ENCODE measurements at regions not wholly inside any gene's neighbourhood (a gene's known extent, or its start where the extent isn't known, plus 50 kb on each side); places are given as distances from the start of the nearest gene placed in this dataset.

DNA sequence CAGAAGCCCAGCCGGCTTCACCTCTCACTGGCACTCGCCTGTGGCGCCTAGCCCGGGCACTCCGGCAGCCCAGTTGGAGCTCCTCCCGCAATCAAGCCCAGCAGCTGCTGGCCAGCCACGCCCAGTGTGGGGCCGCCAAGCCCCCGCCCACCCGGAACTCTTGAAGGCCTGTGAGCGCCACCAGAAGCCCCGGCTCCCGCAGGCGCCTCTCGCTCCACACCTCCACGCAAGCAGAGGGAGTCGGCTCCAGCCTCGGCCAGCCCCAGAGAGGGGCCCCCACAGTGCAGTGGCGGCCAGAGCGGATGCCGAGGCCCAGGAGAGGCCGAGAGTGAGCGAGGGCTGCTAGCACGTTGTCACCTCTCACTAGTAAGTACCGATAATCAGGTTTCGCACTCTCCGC is 240.7 kb downstream of the TFEC start:
- TF ChIP-seq, protein P1, sequence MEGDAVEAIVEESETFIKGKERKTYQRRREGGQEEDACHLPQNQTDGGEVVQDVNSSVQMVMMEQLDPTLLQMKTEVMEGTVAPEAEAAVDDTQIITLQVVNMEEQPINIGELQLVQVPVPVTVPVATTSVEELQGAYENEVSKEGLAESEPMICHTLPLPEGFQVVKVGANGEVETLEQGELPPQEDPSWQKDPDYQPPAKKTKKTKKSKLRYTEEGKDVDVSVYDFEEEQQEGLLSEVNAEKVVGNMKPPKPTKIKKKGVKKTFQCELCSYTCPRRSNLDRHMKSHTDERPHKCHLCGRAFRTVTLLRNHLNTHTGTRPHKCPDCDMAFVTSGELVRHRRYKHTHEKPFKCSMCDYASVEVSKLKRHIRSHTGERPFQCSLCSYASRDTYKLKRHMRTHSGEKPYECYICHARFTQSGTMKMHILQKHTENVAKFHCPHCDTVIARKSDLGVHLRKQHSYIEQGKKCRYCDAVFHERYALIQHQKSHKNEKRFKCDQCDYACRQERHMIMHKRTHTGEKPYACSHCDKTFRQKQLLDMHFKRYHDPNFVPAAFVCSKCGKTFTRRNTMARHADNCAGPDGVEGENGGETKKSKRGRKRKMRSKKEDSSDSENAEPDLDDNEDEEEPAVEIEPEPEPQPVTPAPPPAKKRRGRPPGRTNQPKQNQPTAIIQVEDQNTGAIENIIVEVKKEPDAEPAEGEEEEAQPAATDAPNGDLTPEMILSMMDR (IDR thresholded peaks at IDR 0.05; ENCODE audit: extremely low read depth in 1 of 2, insufficient read depth in 1 of 2, low read depth in 1 of 2, low read length in 2 of 2) = no peak
- TF ChIP-seq EZH2 (IDR thresholded peaks at IDR 0.05; ENCODE audit: borderline replicate concordance, low read depth, low read length, severe bottlenecking) = no peak

All from endothelial cell of umbilical vein (primary cell).